DOHH2 (cell line): ENCODE measurements at regions not wholly inside any gene's neighbourhood (a gene's known extent, or its start where the extent isn't known, plus 50 kb on each side); places are given as distances from the start of the nearest gene placed in this dataset.

Source experiments
- H3F3A ChIP-seq: fragments of 200-600 bp; sonication (generic), shearing (Covaris generic); 2 replicates; pipeline ENCODE4 v1.6.0; 2016; ENCODE audit warnings: antibody characterized with exemption, mild to moderate bottlenecking; ENCODE audit not compliant: control insufficient read depth, insufficient read depth
- H3K27ac ChIP-seq: fragments of 200-600 bp; sonication (generic); 2 replicates; pipeline ENCODE4 v1.5.1; 2014; ENCODE audit warnings: low read depth, mild to moderate bottlenecking, low read length, moderate library complexity
- H3K27me3 ChIP-seq: fragments of 200-600 bp; sonication (generic); 2 replicates; pipeline ENCODE4 v1.6.1; 2014; ENCODE audit warnings: mild to moderate bottlenecking, low read length, mixed read lengths; ENCODE audit not compliant: control insufficient read depth
- H3K36me3 ChIP-seq: fragments of 200-600 bp; sonication (generic); 2 replicates; pipeline ENCODE4 v1.6.1; 2014; ENCODE audit warnings: mild to moderate bottlenecking, low read length, moderate library complexity, mixed read lengths; ENCODE audit not compliant: control insufficient read depth
- H3K4me1 ChIP-seq: fragments of 200-600 bp; sonication (generic); 2 replicates; pipeline ENCODE4 v1.6.1; 2014; ENCODE audit warnings: mild to moderate bottlenecking, low read length, mixed read lengths; ENCODE audit not compliant: control insufficient read depth
- H3K4me2 ChIP-seq: fragments of 200-600 bp; sonication (generic); 2 replicates; pipeline ENCODE4 v1.6.0; 2014; ENCODE audit warnings: mild to moderate bottlenecking, low read length, moderate library complexity
- H3K4me3 ChIP-seq: fragments of 200-600 bp; sonication (generic); 2 replicates; pipeline ENCODE4 v1.5.1; 2014; ENCODE audit warnings: mild to moderate bottlenecking, low read length, mixed read lengths
- H3K79me2 ChIP-seq: fragments of 200-600 bp; sonication (generic); 2 replicates; pipeline ENCODE4 v1.6.1; 2014; ENCODE audit warnings: mild to moderate bottlenecking, low read length, mixed read lengths; ENCODE audit not compliant: control insufficient read depth
- H3K9me2 ChIP-seq: fragments of 200-600 bp; sonication (generic); replicated peaks from 2 replicates; pipeline ENCODE4 v1.6.1; 2014; ENCODE audit warnings: mild to moderate bottlenecking, low read length, mixed read lengths; ENCODE audit not compliant: control insufficient read depth
- H3K9me3 ChIP-seq: fragments of 200-600 bp; sonication (generic); 2 replicates; pipeline ENCODE4 v1.6.1; 2014; ENCODE audit warnings: antibody characterized with exemption, low read length, mixed read lengths; ENCODE audit not compliant: control insufficient read depth, insufficient read depth
- H4K20me1 ChIP-seq: fragments of 200-600 bp; sonication (generic); 2 replicates; pipeline ENCODE4 v1.6.0; 2014; ENCODE audit warnings: low read depth, mild to moderate bottlenecking, antibody characterized with exemption, low read length, moderate library complexity; ENCODE audit not compliant: control insufficient read depth, insufficient read depth
- EZH2phosphoT487 ChIP-seq: fragments of 200-600 bp; sonication (generic); IDR thresholded peaks from 2 replicates; pipeline ENCODE4 v1.6.1; 2017; ENCODE audit warnings: borderline replicate concordance, mild to moderate bottlenecking, antibody characterized with exemption, low read length, moderate library complexity, mixed read lengths
- TF ChIP-seq, protein P1 (sequence below): fragments of 200-600 bp; sonication (generic); IDR thresholded peaks from one replicate; pipeline ENCODE4 v1.5.1; 2014; ENCODE audit warnings: antibody characterized with exemption, mild to moderate bottlenecking, low read depth, low read length; ENCODE audit not compliant: poor library complexity, severe bottlenecking

DNA sequence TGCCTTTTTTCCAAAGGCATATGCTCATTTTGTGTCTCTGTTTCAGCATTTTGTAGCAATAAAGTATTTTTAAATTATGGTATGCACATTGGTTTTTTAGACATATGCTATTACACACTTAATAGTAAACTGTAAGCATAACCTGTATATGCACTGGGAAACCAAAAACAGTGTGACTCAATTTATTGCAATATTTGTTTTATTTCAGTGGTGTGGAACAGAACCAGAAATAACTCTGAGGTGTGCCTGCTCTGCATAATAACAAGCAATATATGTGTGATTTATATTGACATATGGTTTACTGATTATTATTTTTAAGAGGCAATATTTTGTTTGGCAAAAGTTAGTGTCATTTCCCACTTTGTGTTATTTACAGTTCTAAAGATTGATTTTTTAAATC is 126.6 kb upstream of the CPNE8 start:
- H3K9me2 ChIP-seq, result no peaks in the 10 kb centered on the region
- H4K20me1 ChIP-seq, result no peaks in the 10 kb centered on the region
- H3K4me3 ChIP-seq, result no peak overlapping the region
- H3K4me2 ChIP-seq, result no peak overlapping the region
- no peak for TF ChIP-seq EZH2phosphoT487
- TF ChIP-seq, protein P1, sequence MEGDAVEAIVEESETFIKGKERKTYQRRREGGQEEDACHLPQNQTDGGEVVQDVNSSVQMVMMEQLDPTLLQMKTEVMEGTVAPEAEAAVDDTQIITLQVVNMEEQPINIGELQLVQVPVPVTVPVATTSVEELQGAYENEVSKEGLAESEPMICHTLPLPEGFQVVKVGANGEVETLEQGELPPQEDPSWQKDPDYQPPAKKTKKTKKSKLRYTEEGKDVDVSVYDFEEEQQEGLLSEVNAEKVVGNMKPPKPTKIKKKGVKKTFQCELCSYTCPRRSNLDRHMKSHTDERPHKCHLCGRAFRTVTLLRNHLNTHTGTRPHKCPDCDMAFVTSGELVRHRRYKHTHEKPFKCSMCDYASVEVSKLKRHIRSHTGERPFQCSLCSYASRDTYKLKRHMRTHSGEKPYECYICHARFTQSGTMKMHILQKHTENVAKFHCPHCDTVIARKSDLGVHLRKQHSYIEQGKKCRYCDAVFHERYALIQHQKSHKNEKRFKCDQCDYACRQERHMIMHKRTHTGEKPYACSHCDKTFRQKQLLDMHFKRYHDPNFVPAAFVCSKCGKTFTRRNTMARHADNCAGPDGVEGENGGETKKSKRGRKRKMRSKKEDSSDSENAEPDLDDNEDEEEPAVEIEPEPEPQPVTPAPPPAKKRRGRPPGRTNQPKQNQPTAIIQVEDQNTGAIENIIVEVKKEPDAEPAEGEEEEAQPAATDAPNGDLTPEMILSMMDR, result no peak
- no peaks in the 10 kb centered on the region for H3F3A ChIP-seq
- H3K27me3 ChIP-seq, result no peaks in the 10 kb centered on the region
- no peaks in the 10 kb centered on the region for H3K4me1 ChIP-seq
- H3K9me3 ChIP-seq, result no peaks in the 10 kb centered on the region
- H3K27ac ChIP-seq, result no peak overlapping the region
- no peaks in the 10 kb centered on the region for H3K36me3 ChIP-seq
- H3K79me2 ChIP-seq, result no peaks in the 10 kb centered on the region

- no peak overlapping the region for H3K4me2 ChIP-seq
- H3K9me2 ChIP-seq, result no peaks in the 10 kb centered on the region
- H3K27ac ChIP-seq, result no peak overlapping the region
- H3K79me2 ChIP-seq, result no peaks in the 10 kb centered on the region
- no peaks in the 10 kb centered on the region for H3F3A ChIP-seq
- H4K20me1 ChIP-seq, result no peaks in the 10 kb centered on the region
- no peak overlapping the region for H3K4me3 ChIP-seq
- no peaks in the 10 kb centered on the region for H3K36me3 ChIP-seq
- no peaks in the 10 kb centered on the region for H3K27me3 ChIP-seq
- TF ChIP-seq, protein P1, result no peak
- TF ChIP-seq EZH2phosphoT487, result no peak
- H3K4me1 ChIP-seq, result no peaks in the 10 kb centered on the region
- no peaks in the 10 kb centered on the region for H3K9me3 ChIP-seq
Measured at GRCh38 chr12:39028382-39028781, 123.0 kb upstream of the CPNE8 start.

GRCh38 chr12:39012870-39013269 is 107.5 kb upstream of the CPNE8 start:
- no peaks in the 10 kb centered on the region for H3F3A ChIP-seq
- no peaks in the 10 kb centered on the region for H3K4me1 ChIP-seq
- no peak overlapping the region for H3K4me3 ChIP-seq
- no peak overlapping the region for H3K27ac ChIP-seq
- no peak for TF ChIP-seq EZH2phosphoT487
- TF ChIP-seq, protein P1, result no peak
- no peaks in the 10 kb centered on the region; the same call in 1 of the 2 replicates for H3K9me2 ChIP-seq
- H4K20me1 ChIP-seq, result no peaks in the 10 kb centered on the region
- no peaks in the 10 kb centered on the region for H3K27me3 ChIP-seq
- H3K79me2 ChIP-seq, result no peaks in the 10 kb centered on the region
- H3K9me3 ChIP-seq, result no peaks in the 10 kb centered on the region; the same call in 1 of the 2 replicates
- no peak overlapping the region for H3K4me2 ChIP-seq
- H3K36me3 ChIP-seq, result no peaks in the 10 kb centered on the region
